HG02571 (cell line): ENCODE measurements at regions not wholly inside any gene's neighbourhood (a gene's known extent, or its start where the extent isn't known, plus 50 kb on each side); places are given as distances from the start of the nearest gene placed in this dataset.
A peak's percentile ranks its signal among the peaks of the same experiment; 100 is the strongest.

Source experiments
- ATAC-seq: cut with Tn5 transposase; IDR thresholded peaks from one replicate; pipeline ENCODE4 v1.9.1; 2021; ENCODE audit warnings: mild to moderate bottlenecking, moderate library complexity; ENCODE audit not compliant: unreplicated experiment

GRCh38 chr6:53417141-53417540 is 68.4 kb upstream of the ELOVL5 start:
- ATAC-seq: no peak

GRCh38 chr6:53413326-53413725 is 64.6 kb upstream of the ELOVL5 start:
- no peak for ATAC-seq

GRCh38 chr6:53412751-53413150 is 64.0 kb upstream of the ELOVL5 start:
- no peak for ATAC-seq

- ATAC-seq: no peak
Measured at GRCh38 chr6:53412021-53412715, 63.4 kb upstream of the ELOVL5 start.

- no peak for ATAC-seq
Measured at GRCh38 chr6:53411451-53411850, 62.7 kb upstream of the ELOVL5 start.

GRCh38 chr6:53410508-53411258 is 61.9 kb upstream of the ELOVL5 start:
- peak; percentile 80 for ATAC-seq

GRCh38 chr6:53408826-53409225 is 60.1 kb upstream of the ELOVL5 start:
- ATAC-seq: no peak

- ATAC-seq: no peak
Measured at GRCh38 chr6:53399027-53399344, 50.2 kb upstream of the ELOVL5 start.

- no peak for ATAC-seq
Measured at GRCh38 chr6:53398247-53399026, 49.7 kb upstream of the ELOVL5 start.
